ENCODE measurements at regions not wholly inside any gene's neighbourhood (a gene's known extent, or its start where the extent isn't known, plus 50 kb on each side); places are given as distances from the start of the nearest gene placed in this dataset.

DNA sequence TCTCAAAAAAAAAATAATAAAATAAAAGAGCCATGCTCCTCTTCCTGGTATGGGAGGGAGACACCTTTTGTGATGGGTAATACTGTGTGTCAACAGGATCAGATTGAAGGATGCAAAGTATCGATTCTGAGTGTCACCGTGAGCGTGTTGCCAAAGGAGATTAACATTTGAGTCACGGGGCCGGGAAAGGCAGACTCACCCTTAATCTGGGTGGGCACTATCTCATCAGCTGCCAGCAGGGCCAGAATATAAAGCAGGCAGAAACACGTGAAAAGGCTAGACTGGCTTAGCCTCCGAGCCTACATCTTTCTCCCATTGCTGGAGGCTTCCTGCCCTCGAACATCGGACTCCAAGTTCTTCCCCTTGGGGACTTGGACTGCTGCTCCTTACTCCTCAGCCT lies 95.4 kb downstream of the SHOX start:
- DNase-seq = no peak

DNA sequence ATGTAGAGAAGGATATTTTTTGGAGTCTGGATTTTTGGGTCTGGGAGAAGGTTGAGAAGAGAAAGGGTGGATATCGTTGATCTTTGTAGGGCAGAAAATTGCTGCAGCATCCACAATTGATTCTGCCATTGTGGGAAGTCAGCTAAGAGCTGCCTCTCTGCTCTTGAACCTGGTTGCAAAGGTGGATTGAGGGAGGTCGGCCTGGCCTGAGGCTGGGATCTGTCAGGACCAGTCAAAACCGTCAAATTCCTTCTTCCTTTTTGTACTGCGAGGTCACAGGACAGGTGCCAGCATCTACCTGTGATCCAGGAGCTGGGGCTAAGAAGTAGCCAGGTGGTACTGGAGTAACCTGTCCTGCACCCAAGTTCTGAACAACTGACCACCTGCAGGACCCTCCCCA lies 93.7 kb downstream of the SHOX start:
- no peak for DNase-seq

DNA sequence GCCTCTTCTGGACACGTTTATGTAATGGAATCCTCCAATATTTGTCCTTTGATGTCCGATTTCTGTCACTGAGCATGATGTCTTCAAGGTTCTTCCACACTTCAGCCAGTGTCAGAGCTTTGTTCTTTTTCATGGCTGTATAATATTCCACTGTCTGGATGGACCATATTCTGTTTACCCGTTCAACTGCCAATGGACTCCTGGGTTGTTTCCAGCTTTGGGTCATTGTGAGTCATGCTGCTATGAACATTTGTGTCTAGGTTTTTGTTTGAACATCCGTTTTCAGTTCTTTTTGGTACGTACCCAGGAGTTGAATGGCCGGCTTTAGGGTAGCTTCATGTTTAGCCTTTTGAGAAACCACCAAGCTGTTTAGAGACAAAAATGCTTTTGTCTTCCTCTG lies 93.2 kb downstream of the SHOX start:
- no peak for DNase-seq

DNA sequence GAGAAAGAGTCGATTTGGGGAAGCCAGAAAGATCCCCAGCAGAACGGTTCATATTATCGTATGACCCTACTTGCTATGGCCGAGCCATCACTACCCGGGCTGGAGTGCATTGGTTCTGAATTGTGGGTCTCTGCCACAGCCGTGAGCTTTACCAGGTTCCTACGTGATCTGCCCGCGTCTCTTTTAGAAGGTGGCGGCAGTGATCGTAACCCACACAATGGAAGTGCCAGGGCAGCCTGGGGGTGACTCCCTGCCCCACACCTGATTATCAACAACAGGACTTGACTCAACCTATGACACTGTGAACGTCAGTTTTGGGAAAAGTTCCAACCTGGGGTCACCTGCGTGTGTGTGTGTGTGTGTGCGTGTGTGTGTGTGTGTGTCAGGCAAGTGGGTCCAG lies 90.8 kb downstream of the SHOX start:
- no peak for DNase-seq

DNA sequence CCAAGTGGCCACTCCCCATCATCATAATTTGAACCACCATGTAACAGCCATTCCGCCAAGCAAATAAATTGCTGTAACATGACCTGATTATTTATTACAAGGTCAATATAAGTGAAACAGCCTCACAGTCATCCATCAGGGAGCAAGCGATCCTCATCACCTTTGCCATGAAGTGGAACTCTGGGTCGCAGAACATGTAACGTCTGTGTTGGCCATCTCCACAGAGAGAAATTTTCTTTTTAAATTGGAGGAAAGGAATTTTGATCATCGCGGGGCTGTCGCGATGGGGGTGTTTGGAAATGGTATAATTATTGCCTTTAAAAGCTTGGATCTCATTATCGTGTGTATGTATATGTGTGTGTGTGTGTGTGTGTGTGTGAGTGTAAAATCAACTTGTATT lies 90.2 kb downstream of the SHOX start:
- no peak for DNase-seq

DNA sequence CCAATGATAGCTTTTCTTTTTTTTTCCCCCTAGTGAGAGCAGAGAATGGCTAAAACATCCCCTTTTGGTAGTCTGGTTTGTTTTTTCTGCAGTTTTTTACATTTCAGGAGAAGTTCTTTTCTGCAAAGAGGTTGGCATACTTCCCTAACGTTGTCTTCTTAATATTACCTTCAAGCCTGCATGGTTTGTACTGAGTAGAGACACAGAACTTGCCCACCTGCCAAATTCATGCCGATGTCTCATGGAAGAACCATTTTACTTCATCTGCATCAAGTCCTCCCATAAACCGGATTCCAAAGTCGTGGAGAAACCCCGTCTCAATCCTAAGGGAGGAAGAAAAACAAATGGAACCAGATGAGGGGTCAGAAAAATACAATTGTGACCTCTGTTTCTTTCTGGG lies 89.7 kb downstream of the SHOX start:
- no peak for DNase-seq

DNA sequence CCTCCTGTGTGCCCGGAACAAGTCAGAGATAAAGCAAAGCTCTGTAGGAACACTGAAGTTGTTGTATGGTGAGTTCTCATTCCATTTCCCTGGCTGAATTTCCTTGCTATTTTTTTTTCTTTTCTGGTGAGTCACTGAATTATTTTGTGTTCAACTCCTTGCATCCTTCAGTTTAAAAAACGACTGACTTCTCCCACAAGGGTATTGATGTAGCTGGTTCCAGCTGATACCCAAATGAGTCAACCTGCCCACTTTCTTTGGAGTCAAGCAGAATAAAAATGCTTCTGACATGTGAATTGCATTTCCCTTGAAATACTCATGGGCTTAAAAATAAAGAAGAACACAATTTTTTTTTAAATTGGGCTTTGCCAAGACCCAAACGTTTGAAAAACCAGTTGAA lies 85.5 kb downstream of the SHOX start:
- no peak for DNase-seq

DNA sequence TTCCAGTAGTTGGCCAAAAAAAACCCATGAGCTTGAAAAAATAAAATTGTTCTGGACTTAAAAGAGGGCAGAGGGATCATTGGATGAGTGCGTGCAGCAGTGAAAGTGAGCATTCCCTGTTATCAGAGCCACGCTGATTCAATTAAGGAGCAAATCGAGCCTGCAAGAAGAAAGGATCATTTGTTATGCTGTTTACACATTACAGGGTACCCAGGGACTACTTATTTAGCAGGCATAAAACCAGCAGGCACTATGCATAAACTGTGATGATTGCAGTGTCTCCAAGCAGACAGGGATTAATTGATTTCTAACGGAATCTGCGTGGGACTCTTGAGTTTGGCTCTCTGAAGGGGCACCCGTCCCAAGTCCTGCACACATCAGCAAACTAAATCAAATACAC lies 83.5 kb downstream of the SHOX start:
- no peak for DNase-seq
